Breast epithelium (tissue), 4 donors: ENCODE measurements at regions not wholly inside any gene's neighbourhood (a gene's known extent, or its start where the extent isn't known, plus 50 kb on each side); places are given as distances from the start of the nearest gene placed in this dataset.

Experiments
- DNase-seq, 2 donors: peaks; one replicate each; pipeline ENCODE4 v3.0.0-alpha.2; 2019; ENCODE audit warnings: low spot score in 2 of 2
- H3K27ac ChIP-seq, 2 donors: fragments of 200-600 bp; sonication (generic) in 1 of 2; one replicate each; pipeline ENCODE4 v1.5.1; 2016 to 2019; ENCODE audit warnings: mild to moderate bottlenecking in 1 of 2
- H3K27me3 ChIP-seq, 2 donors: fragments of 200-600 bp; sonication (generic) in 1 of 2; one replicate each; pipeline versions ENCODE4 v1.5.1 to v1.6.0; 2017 to 2019; ENCODE audit warnings: control low read depth in 1 of 2, mild to moderate bottlenecking in 1 of 2
- H3K36me3 ChIP-seq: fragments of 200-600 bp; one replicate; pipeline ENCODE4 v1.5.1; 2019
- H3K4me1 ChIP-seq, 2 donors: fragments of 200-600 bp; sonication (generic); one replicate each; pipeline ENCODE4 v1.5.1; 2016 to 2019; ENCODE audit warnings: control low read depth in 1 of 2
- H3K4me3 ChIP-seq, 3 donors: fragments of 200-600 bp; sonication (generic); 1 replicate in 2 of 3; 2 replicates in 1 of 3; pipeline ENCODE4 v1.5.1; 2016 to 2019; ENCODE audit warnings: mild to moderate bottlenecking in 3 of 3, moderate library complexity in 2 of 3
- H3K9me3 ChIP-seq, 2 donors: fragments of 200-600 bp; sonication (generic) in 1 of 2; one replicate each; pipeline ENCODE4 v1.5.1; 2016 to 2019; ENCODE audit warnings: control low read depth in 1 of 2
- CTCF ChIP-seq, 3 donors: fragments of 450-650 bp; IDR thresholded peaks; one replicate each; pipeline ENCODE4 v1.5.1; 2016 to 2017; ENCODE audit warnings: antibody characterized with exemption in 3 of 3, mild to moderate bottlenecking in 3 of 3, moderate library complexity in 3 of 3
- POLR2A ChIP-seq: fragments of 450-650 bp; IDR thresholded peaks from one replicate; pipeline ENCODE4 v1.6.1; 2016; ENCODE audit warnings: antibody characterized with exemption, mild to moderate bottlenecking, moderate library complexity
- POLR2AphosphoS5 ChIP-seq, 3 donors: sonication (generic); formaldehyde crosslinking; IDR thresholded peaks; one replicate each; pipeline ENCODE4 v1.6.1; 2017; ENCODE audit warnings: antibody characterized with exemption in 3 of 3
- intact Hi-C: fragments of 100-400 bp; cut with DNase I; formaldehyde crosslinking; loops from one replicate; pipeline ENCODE4 v1.15.1; 2023; ENCODE audit warnings: low total_unique reads

GRCh38 chr4:180680305-180680704, 1562.9 kb upstream of the TENM3 start:
- no peak for DNase-seq
- H3K4me1 ChIP-seq, result no peaks in the 10 kb centered on the region

GRCh38 chr4:180682776-180683175, 1560.4 kb upstream of the TENM3 start:
- no peak overlapping the region for H3K27ac ChIP-seq
- no peaks in the 10 kb centered on the region for H3K9me3 ChIP-seq
- intact Hi-C loops, result loop anchor here (10.0 kb wide), 1 partner anchor 1922 kb away; no protein-coding TSS in a partner anchor
- TF ChIP-seq CTCF (IDR thresholded peaks at IDR 0.05), result no peak
- no peak for DNase-seq
- no peaks in the 10 kb centered on the region for H3K36me3 ChIP-seq
- no peaks in the 10 kb centered on the region for H3K27me3 ChIP-seq
- no peaks in the 10 kb centered on the region for H3K4me1 ChIP-seq
- H3K4me3 ChIP-seq, result no peak overlapping the region

More at GRCh38 chr4:180680305-180680704, 1562.9 kb upstream of the TENM3 start:
- intact Hi-C loops, result loop anchor here (10.0 kb wide), 1 partner anchor 1924 kb away; no protein-coding TSS in a partner anchor
- Histone ChIP-seq H3K27me3 (no peaks in the 10 kb centered on the region), H3K27ac (no peak overlapping the region), H3K36me3 (no peaks in the 10 kb centered on the region), H3K9me3 (no peaks in the 10 kb centered on the region), H3K4me3 (no peak overlapping the region)
- TF ChIP-seq CTCF (IDR thresholded peaks at IDR 0.05) (no peak), POLR2A (no peak)

- H3K36me3 ChIP-seq, result no peaks in the 10 kb centered on the region
- no peak for DNase-seq
- intact Hi-C loops, result loop anchor here (10.0 kb wide), 1 partner anchor 1922 kb away; no protein-coding TSS in a partner anchor
- no peaks in the 10 kb centered on the region for H3K27me3 ChIP-seq
- H3K27ac ChIP-seq, result no peak overlapping the region
- TF ChIP-seq POLR2AphosphoS5 (IDR thresholded peaks at IDR 0.05) (no peak), POLR2A (no peak), CTCF (IDR thresholded peaks at IDR 0.05) (no peak)
- no peaks in the 10 kb centered on the region for H3K4me1 ChIP-seq
- no peaks in the 10 kb centered on the region for H3K9me3 ChIP-seq
- no peak overlapping the region for H3K4me3 ChIP-seq
Measured at GRCh38 chr4:180683186-180683585, 1560.0 kb upstream of the TENM3 start.

DNA sequence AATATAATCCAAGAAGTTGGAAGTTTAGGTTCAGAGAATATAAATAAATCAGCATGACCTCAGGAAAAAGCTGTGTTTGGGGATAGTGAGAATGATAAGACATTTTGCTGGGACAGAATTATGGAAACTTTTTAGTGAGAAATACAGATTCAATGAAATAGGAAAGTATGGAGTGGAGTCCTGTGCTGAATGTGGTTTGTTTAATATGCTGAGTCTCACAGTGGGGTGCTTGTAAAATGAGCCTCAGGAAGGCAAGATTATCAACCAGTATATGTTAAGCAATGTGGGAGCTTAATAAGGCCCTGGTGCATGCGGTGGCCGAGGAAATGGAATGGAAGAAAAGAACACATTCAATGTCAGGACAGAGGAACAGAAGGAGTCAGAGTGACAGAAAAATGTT, 1554.7 kb upstream of the TENM3 start:
- no peak for TF ChIP-seq POLR2A
- no peak for TF ChIP-seq POLR2AphosphoS5 (IDR thresholded peaks at IDR 0.05)
- no peak for TF ChIP-seq CTCF (IDR thresholded peaks at IDR 0.05)
- H3K4me1 ChIP-seq, result no peaks in the 10 kb centered on the region
- no peak overlapping the region for H3K4me3 ChIP-seq
- no peak overlapping the region for H3K27ac ChIP-seq
- no peaks in the 10 kb centered on the region for H3K36me3 ChIP-seq
- no peaks in the 10 kb centered on the region for H3K27me3 ChIP-seq
- no peak for DNase-seq
- intact Hi-C loops, result loop anchor here (10.0 kb wide), 1 partner anchor 1916 kb away; no protein-coding TSS in a partner anchor
- H3K9me3 ChIP-seq, result peaks cover 0 to 6% of the 10 kb centered on the region in 2 donors

- Histone ChIP-seq H3K27ac (no peak overlapping the region), H3K4me1 (no peaks in the 10 kb centered on the region), H3K36me3 (no peaks in the 10 kb centered on the region), H3K27me3 (no peaks in the 10 kb centered on the region), H3K9me3 (peaks cover 0 to 6% of the 10 kb centered on the region in 2 donors), H3K4me3 (no peak overlapping the region)
- intact Hi-C loops, result no loop called here
- no peak for DNase-seq
- TF ChIP-seq CTCF (IDR thresholded peaks at IDR 0.05) (no peak), POLR2A (no peak), POLR2AphosphoS5 (IDR thresholded peaks at IDR 0.05) (no peak)
Measured at GRCh38 chr4:180694875-180695274, 1548.3 kb upstream of the TENM3 start.
